ENCODE measurements at regions not wholly inside any gene's neighbourhood (a gene's known extent, or its start where the extent isn't known, plus 50 kb on each side); places are given as distances from the start of the nearest gene placed in this dataset.
"Not testable (repeated sequence)": the region's sequence is repeated elsewhere in the genome, so short reads cannot be mapped to it uniquely, and the experiment has no call there.

DNA sequence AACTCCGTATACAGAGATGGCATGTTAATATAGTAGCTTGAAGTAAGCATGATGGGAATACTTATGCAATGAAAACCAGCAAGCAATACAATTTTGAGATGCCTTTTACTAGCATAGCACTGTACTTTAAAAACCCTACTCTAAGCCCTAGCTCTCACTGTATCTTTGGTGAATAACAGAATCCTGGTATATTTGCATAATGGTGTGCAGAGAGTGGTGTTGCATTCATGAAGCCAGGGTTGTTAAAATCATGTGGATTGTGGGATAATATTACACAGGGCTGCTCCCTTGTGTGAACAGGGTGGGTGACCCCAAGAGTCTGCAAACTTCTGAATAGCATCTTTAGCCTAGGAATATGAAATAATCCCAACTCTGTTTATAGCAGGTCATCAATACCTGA, 105.2 kb upstream of the BMP2 start:
- ChIA-PET CTCF (no interaction called here), POLR2A (no interaction called here)
- Mint-ChIP-seq H3K9me3 (peaks cover 11% of the 10 kb centered on the region), H3K36me3 (ENCODE audit: low read depth) (no peaks in the 10 kb centered on the region), H3K4me3 (no peak overlapping the region), H3K27ac (no peak overlapping the region), H3K4me1 (ENCODE audit: low read depth) (no peaks in the 10 kb centered on the region), H3K27me3 (no peaks in the 10 kb centered on the region)
- Histone ChIP-seq H3K27me3 (ENCODE audit: control insufficient read depth in 1 of 2, insufficient read depth in 2 of 2, low read length in 2 of 2) (no peaks in the 10 kb centered on the region), H3K27ac (ENCODE audit: low read depth in 1 of 2, low read length in 2 of 2) (no peak overlapping the region), H3K9me3 (ENCODE audit: control insufficient read depth in 1 of 2, insufficient read depth in 1 of 2, low read length in 2 of 2) (peaks cover 0 to 5% of the 10 kb centered on the region in 2 experiments), H3K4me3 (ENCODE audit: low read length) (no peak overlapping the region), H3K36me3 (ENCODE audit: insufficient read depth, low read length) (no peaks in the 10 kb centered on the region), H3K4me1 (ENCODE audit: insufficient read depth, low read length) (no peaks in the 10 kb centered on the region)
- no peak for TF ChIP-seq CTCF (IDR thresholded peaks at IDR 0.05)
- intact Hi-C loops (cut with DNase I, micrococcal nuclease) = no loop called here
- ATAC-seq (ENCODE audit: poor library complexity) (no peak), DNase-seq (no peak)

GRCh38 chr20:6660441-6660840, 107.0 kb upstream of the BMP2 start:
- no peak overlapping the region for H3K27ac ChIP-seq (ENCODE audit: low read depth in 1 of 2, low read length in 2 of 2)
- no peaks in the 10 kb centered on the region for H3K36me3 ChIP-seq (ENCODE audit: insufficient read depth, low read length)
- H3K9me3 ChIP-seq (ENCODE audit: control insufficient read depth in 1 of 2, insufficient read depth in 1 of 2, low read length in 2 of 2) = peaks cover 0 to 5% of the 10 kb centered on the region in 2 experiments
- DNase-seq = no peak
- Mint-ChIP-seq H3K36me3 (ENCODE audit: low read depth) (no peaks in the 10 kb centered on the region), H3K27ac (no peak overlapping the region), H3K27me3 (no peaks in the 10 kb centered on the region), H3K4me1 (ENCODE audit: low read depth) (no peaks in the 10 kb centered on the region), H3K4me3 (no peak overlapping the region), H3K9me3 (peaks cover 11% of the 10 kb centered on the region)
- ChIA-PET POLR2A (no interaction called here), CTCF (no interaction called here)
- no peak for TF ChIP-seq CTCF (IDR thresholded peaks at IDR 0.05)
- no peak overlapping the region for H3K4me3 ChIP-seq (ENCODE audit: low read length)
- H3K4me1 ChIP-seq (ENCODE audit: insufficient read depth, low read length) = no peaks in the 10 kb centered on the region
- intact Hi-C loops (cut with DNase I, micrococcal nuclease) = no loop called here
- ATAC-seq (ENCODE audit: poor library complexity) = no peak
- H3K27me3 ChIP-seq (ENCODE audit: control insufficient read depth in 1 of 2, insufficient read depth in 2 of 2, low read length in 2 of 2) = no peaks in the 10 kb centered on the region

- CTCF ChIA-PET; H3K36me3 ChIP-seq (ENCODE audit: insufficient read depth, low read length); H3K27ac ChIP-seq (ENCODE audit: low read depth in 1 of 2, low read length in 2 of 2); H3K36me3 Mint-ChIP-seq (ENCODE audit: low read depth); intact Hi-C loops (cut with DNase I, micrococcal nuclease); H3K4me1 Mint-ChIP-seq (ENCODE audit: low read depth); H3K27ac Mint-ChIP-seq; ATAC-seq (ENCODE audit: poor library complexity); POLR2A ChIA-PET; H3K4me3 Mint-ChIP-seq; H3K27me3 Mint-ChIP-seq; H3K4me3 ChIP-seq (ENCODE audit: low read length); H3K4me1 ChIP-seq (ENCODE audit: insufficient read depth, low read length); H3K9me3 ChIP-seq (ENCODE audit: control insufficient read depth in 1 of 2, insufficient read depth in 1 of 2, low read length in 2 of 2); H3K27me3 ChIP-seq (ENCODE audit: control insufficient read depth in 1 of 2, insufficient read depth in 2 of 2, low read length in 2 of 2); DNase-seq: not testable (repeated sequence)
- peaks cover 11% of the 10 kb centered on the region for H3K9me3 Mint-ChIP-seq
Measured at GRCh38 chr20:6658909-6659308, 108.6 kb upstream of the BMP2 start.

DNA sequence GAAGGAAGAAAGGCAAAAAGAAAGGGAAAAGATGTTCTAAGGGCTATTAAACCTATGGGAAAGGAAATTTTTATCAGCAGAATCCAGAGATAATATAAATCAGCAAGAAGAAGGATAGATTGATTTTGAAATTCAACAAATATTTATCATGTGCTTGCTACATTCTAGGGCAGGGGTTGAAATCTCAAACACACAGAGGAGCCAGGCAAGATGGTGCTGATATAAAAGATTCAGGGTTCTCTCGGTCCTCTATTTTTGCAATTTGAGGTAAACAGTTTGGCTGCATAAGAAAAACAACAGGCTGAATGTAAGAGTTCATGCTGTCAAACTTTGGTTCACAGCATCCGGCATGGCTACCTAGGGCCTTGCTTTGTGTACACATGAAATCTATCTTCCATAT, 109.6 kb upstream of the BMP2 start:
- peaks cover 9% of the 10 kb centered on the region for H3K9me3 Mint-ChIP-seq
- Histone ChIP-seq H3K27me3 (ENCODE audit: control insufficient read depth in 1 of 2, insufficient read depth in 2 of 2, low read length in 2 of 2) (no peaks in the 10 kb centered on the region), H3K9me3 (ENCODE audit: control insufficient read depth in 1 of 2, insufficient read depth in 1 of 2, low read length in 2 of 2) (peaks cover 0 to 5% of the 10 kb centered on the region in 2 experiments), H3K27ac (ENCODE audit: low read depth in 1 of 2, low read length in 2 of 2) (no peak overlapping the region), H3K4me1 (ENCODE audit: insufficient read depth, low read length) (no peaks in the 10 kb centered on the region), H3K4me3 (ENCODE audit: low read length) (no peak overlapping the region), H3K36me3 (ENCODE audit: insufficient read depth, low read length) (no peaks in the 10 kb centered on the region)
- no peak overlapping the region for H3K4me3 Mint-ChIP-seq
- no peaks in the 10 kb centered on the region for H3K36me3 Mint-ChIP-seq (ENCODE audit: low read depth)
- ChIA-PET CTCF (no interaction called here), POLR2A (no interaction called here)
- H3K27ac Mint-ChIP-seq = no peak overlapping the region
- intact Hi-C loops (cut with DNase I, micrococcal nuclease) = no loop called here
- no peak for TF ChIP-seq CTCF (IDR thresholded peaks at IDR 0.05)
- DNase-seq = no peak
- no peak for ATAC-seq (ENCODE audit: poor library complexity)
- no peaks in the 10 kb centered on the region for H3K4me1 Mint-ChIP-seq (ENCODE audit: low read depth)
- no peaks in the 10 kb centered on the region for H3K27me3 Mint-ChIP-seq
